HG03571 (cell line): ENCODE measurements at regions not wholly inside any gene's neighbourhood (a gene's known extent, or its start where the extent isn't known, plus 50 kb on each side); places are given as distances from the start of the nearest gene placed in this dataset.
"Not testable (repeated sequence)": the region's sequence is repeated elsewhere in the genome, so short reads cannot be mapped to it uniquely, and the experiment has no call there.

Experiments used
- ATAC-seq: cut with Tn5 transposase; IDR thresholded peaks from one replicate; pipeline ENCODE4 v1.9.1; 2021; ENCODE audit not compliant: unreplicated experiment

DNA sequence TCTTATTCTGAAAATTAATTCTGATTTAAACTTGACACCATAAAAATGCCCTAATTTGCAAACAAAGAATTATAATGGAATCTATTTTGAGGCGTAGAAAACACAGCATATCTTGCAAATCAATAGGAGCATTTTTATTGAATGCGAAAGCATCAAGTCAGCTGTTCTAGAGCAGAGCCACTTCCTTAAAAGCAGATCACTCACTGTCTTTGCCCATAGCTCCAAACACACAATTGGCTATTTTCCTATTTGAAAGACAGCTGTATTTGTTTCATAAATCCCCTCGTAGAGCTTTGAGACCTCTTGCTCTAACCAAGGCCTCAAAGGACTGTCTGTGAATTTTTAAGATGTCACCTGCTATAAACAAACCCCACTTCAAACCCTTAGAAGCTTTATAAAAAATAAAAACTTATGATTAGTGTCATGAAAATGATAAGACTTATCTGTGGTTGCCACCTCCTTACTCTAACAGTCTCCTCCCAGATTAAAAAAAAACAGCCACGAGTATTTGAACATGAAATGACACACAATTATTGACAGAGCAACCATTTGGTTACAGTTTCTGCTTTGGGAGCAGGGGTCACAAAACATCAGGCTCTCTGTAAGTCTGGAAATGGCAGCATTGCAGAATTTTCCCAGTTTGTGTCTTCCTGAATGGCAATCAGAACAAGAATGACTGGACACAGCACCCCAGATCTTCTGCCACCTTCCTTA is 75.6 kb upstream of the RASEF start:
- ATAC-seq = no peak

DNA sequence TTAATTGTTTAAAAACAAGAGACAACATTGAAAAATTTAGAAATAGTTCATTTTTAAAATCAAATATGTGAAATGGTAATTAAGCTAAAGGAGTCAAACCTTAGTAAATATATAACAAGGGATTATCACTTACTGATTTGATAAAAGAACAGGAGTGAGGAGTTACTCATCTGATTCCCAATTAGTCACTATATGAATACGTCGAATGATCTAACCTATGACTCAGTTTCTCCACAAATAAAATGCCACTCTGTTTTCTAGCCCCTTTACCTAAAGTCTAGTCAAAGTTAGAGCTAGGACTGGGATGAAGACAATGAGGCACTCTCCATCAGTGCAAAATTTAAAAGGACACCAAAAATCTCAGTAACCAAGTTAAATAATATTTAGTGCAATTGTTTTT is 70.4 kb upstream of the RASEF start:
- no peak for ATAC-seq

DNA sequence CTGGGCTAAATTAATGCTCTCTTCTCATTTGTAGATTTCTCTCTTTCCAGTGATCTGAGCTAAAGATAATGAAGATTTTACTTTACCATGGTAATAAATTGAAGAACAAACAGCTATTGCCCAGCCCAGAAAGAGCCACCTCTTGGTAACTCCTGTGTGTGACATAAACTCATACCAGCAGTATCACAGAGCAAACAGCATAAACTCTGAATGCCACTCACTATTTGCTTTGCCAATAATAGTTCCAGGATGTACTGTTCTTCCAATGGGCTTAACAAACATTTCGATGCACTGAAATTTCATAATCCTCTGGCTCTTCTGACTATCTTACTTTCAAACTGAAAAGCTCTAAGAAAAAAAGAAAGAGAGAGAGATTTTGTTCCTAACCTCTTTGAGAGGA is 69.8 kb upstream of the RASEF start:
- no peak for ATAC-seq

DNA sequence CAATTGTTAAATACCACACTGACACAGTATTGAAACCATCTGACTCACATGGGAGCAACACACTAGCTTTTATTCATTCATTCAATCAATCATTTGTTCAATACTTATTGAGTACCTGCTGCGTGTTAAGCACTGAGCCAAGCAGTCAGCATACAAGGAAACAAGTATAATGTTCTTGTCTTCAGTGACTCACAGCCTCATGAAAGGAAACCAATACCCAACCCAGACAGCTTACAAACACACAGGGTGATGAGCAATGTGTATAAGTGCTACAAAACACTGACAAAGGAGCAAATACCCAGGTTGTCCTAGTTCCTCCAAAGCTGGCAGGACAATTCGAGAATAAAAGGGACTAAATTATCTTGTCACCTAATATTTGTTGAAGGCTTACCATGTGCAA is 67.6 kb upstream of the RASEF start:
- no peak for ATAC-seq

DNA sequence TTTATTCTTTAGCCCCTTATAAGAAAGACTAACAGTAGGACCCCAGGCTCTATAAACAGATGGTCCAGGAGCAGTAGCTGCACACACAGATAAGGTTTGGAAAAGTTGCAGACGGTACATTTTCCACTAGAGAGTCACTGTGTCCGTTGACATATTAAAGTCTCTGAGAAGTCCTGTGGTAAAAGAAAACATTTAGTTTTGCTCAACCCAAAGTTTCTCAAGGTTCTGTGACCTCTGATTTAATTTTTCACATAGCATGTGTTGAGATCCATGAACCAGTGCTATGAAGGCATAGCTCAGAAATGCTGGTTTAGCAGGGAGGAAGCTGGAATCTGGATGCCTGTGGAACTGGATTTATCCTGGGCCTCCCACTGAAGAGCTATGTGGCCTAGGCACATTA is 62.7 kb upstream of the RASEF start:
- no peak for ATAC-seq

GRCh38 chr9:83119873-83120272 is 56.9 kb upstream of the RASEF start:
- ATAC-seq = no peak

DNA sequence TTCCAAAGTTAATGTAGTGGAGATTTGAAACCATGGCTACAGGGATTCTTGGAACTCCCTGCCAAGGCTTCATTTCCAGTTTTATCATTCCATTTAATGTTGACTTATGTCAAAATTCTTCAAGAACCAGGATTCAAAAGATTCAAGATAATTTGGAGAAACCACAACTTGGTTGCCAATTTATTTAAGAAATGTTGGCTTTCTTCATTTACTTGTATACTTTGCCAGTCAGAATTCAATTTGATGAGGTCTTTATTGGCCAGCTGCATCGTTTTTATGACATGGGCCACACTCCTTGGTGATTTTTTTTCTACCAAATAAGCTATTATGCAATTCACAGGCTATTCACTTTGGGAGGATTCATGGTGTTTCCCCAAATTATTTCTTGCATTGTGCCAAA is 53.1 kb upstream of the RASEF start:
- no peak for ATAC-seq

DNA sequence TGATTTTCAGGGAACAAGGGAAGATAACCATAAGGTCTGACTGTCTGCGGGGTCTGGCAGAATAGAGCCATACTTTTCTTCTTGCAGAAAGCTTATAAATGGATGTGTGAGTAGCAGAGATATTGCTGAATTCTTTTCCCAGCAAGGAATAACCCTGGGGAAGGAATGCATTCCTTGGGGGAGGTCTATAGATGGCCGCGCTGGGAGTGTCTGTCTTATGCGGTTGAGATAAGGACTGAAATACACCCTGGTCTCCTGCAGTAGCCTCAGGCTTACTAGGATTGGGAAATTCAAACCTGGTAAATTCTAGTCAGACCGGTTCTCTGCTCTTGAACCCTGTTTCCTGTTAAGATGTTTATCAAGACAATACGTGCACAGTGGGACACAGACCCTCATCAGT is 50.5 kb upstream of the RASEF start:
- ATAC-seq = not testable (repeated sequence)
